ENCODE measurements at regions not wholly inside any gene's neighbourhood (a gene's known extent, or its start where the extent isn't known, plus 50 kb on each side); places are given as distances from the start of the nearest gene placed in this dataset.

- TF ChIP-seq CTCF (IDR thresholded peaks at IDR 0.05 in 8 of 11, conservative IDR thresholded peaks at IDR 0.05 in 3 of 11) = no peak
- no peak for TF ChIP-seq POLR2AphosphoS5 (IDR thresholded peaks at IDR 0.05)
- no peak for TF ChIP-seq POLR2A (IDR thresholded peaks at IDR 0.05)
Measured at GRCh38 chr1:188941986-188942385, 1535.7 kb downstream of the BRINP3 start.
